ENCODE measurements at regions not wholly inside any gene's neighbourhood (a gene's known extent, or its start where the extent isn't known, plus 50 kb on each side); places are given as distances from the start of the nearest gene placed in this dataset.

DNA sequence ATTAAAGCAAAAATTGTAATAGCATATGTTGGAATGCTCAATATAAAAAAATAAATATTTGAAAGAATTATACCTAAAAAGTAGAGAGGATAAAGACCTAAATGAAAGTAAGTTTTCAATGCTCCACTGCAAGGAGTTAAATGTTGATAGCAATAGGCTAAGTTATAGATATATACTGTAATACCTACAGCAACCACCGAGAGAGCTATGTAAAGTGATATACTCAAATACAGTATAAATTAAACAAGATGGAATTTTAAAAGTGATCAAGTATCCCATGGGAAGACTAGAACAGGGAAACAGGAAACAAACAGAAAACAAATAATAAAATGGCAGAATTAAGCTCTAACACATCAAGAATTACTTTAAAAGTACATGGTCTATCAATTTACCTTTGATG lies 73.9 kb downstream of the CASP3 start:
- Histone ChIP-seq H3K4me3 (ENCODE audit: extremely low read depth in 1 of 4, insufficient read depth in 2 of 4, low read depth in 3 of 4, low read length in 4 of 4) (no peak overlapping the region), H3K9me3 (ENCODE audit: insufficient read depth in 2 of 2, low read depth in 1 of 2, low read length in 1 of 2) (peaks cover 0 to 4% of the 10 kb centered on the region in 2 experiments; a peak in 1 of 4 replicates), H2AFZ (ENCODE audit: low read length) (no peak overlapping the region), H3K79me2 (ENCODE audit: control insufficient read depth in 1 of 2, insufficient read depth in 2 of 2, low read length in 2 of 2) (no peaks in the 10 kb centered on the region), H3K23me2 (ENCODE audit: low read depth, low read length) (no peaks in the 10 kb centered on the region), H3K27ac (ENCODE audit: low read depth, low read length) (no peak overlapping the region), H3K36me3 (ENCODE audit: control insufficient read depth in 2 of 4, insufficient read depth in 4 of 4, low read length in 3 of 4) (no peaks in the 10 kb centered on the region), H2BK120ac (replicated peaks; ENCODE audit: low read depth, low read length) (no peak overlapping the region), H3K4ac (replicated peaks; ENCODE audit: insufficient read length, low read depth, low read length) (no peak overlapping the region), H3K23ac (ENCODE audit: insufficient read length) (no peak overlapping the region), H3K4me2 (ENCODE audit: insufficient read depth in 1 of 2, low read depth in 2 of 2, low read length in 2 of 2) (no peak overlapping the region), H3K4me1 (replicated peaks in 1 of 4; ENCODE audit: control insufficient read depth in 3 of 4, insufficient read depth in 4 of 4, low read length in 3 of 4) (no peaks in the 10 kb centered on the region), H4K5ac (ENCODE audit: insufficient read length, low read depth, low read length) (no peak overlapping the region), H3K56ac (replicated peaks; ENCODE audit: insufficient read length, low read depth, low read length) (no peak overlapping the region), H3K79me1 (ENCODE audit: low read depth, low read length) (no peaks in the 10 kb centered on the region), H2AK5ac (ENCODE audit: low read depth, low read length) (no peak overlapping the region), H3K14ac (ENCODE audit: insufficient read length) (no peak overlapping the region), H4K20me1 (replicated peaks in 1 of 2; ENCODE audit: control insufficient read depth in 1 of 2, insufficient read depth in 2 of 2, low read length in 2 of 2) (no peaks in the 10 kb centered on the region), H2BK12ac (ENCODE audit: low read depth, low read length) (no peak overlapping the region), H4K8ac (ENCODE audit: extremely low read depth, insufficient read depth, low read length) (no peak overlapping the region), H2BK15ac (ENCODE audit: low read length) (no peak overlapping the region), H2BK20ac (ENCODE audit: low read length) (no peak overlapping the region), H3K18ac (ENCODE audit: extremely low read depth, low read length) (no peak overlapping the region), H2BK5ac (ENCODE audit: low read depth, low read length) (no peak overlapping the region), H4K91ac (replicated peaks; ENCODE audit: insufficient read length, low read length) (no peak overlapping the region), H3K27me3 (replicated peaks in 1 of 4; ENCODE audit: control insufficient read depth in 3 of 4, extremely low read depth in 1 of 4, insufficient read depth in 3 of 4, low read length in 3 of 4) (no peaks in the 10 kb centered on the region), H3K9ac (replicated peaks in 1 of 4; ENCODE audit: extremely low read depth in 1 of 4, low read depth in 3 of 4, low read length in 3 of 4) (no peak overlapping the region)
- CTCF ChIA-PET (ENCODE audit: partially characterized antibody), result interaction anchor here (0.7 to 1.2 kb wide), 5 partner anchors 9 to 315 kb away, joined by 3 to 4 read pairs (median 3); no protein-coding TSS in a partner anchor
- 97% methylated on average over 1 of the region's 1 CpG; no CpG with 5 or more reads in 1 of the 2 experiments for WGBS, 2 experiments (ENCODE audit: extremely low coverage in 1 of 2, insufficient coverage in 1 of 2, insufficient read length in 1 of 2, insufficient replicate concordance in 2 of 2, low coverage in 1 of 2, low lambda C conversion rate in 2 of 2, missing lambda C conversion rate in 1 of 2)
- POLR2A ChIA-PET (ENCODE audit: partially characterized antibody), result interaction anchor here (0.7 kb wide), 1 partner anchor 427 kb away, joined by 3 read pairs; no protein-coding TSS in a partner anchor
- FAIRE-seq (no peak), DNase-seq (ENCODE audit: low read depth in 1 of 2, low spot score in 2 of 2) (no peak)
- TF ChIP-seq RXRA (IDR thresholded peaks at IDR 0.05; ENCODE audit: insufficient read depth, low read depth, low read length) (no peak), HDAC6 (IDR thresholded peaks at IDR 0.05; ENCODE audit: low read depth, low read length) (no peak), FOSL1 (IDR thresholded peaks at IDR 0.05; ENCODE audit: insufficient read depth, low read depth, low read length) (no peak), CTBP2 (IDR thresholded peaks at IDR 0.05; ENCODE audit: borderline replicate concordance, insufficient read depth, insufficient read length, low read length) (no peak), TEAD4 (IDR thresholded peaks at IDR 0.05; ENCODE audit: low read depth, low read length) (no peak), BRCA1 (IDR thresholded peaks at IDR 0.05; ENCODE audit: low read depth, low read length) (no peak), SP1 (IDR thresholded peaks at IDR 0.05; ENCODE audit: low read depth, low read length) (no peak)
